ENCODE measurements at regions not wholly inside any gene's neighbourhood (a gene's known extent, or its start where the extent isn't known, plus 50 kb on each side); places are given as distances from the start of the nearest gene placed in this dataset.

DNA sequence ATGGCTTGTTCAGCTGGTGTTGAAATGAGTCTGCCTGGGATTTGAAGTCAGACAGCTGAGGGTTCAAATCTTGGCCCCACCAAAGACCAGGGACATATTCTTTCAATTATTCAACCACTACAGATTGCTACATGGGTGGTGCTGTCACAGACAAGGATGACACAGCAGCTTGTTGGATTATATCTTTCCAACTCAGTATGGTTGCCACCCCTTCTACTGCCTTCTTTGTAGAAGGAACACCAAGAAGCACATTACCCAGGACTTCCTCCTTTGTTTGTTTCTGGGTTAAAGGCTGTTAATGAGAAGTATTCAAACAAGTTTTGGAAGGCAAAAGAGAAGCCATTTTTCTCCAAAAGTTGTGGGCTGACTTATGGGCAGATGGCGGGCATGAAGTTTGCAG is 78.6 kb downstream of the COPRS start:
- TF ChIP-seq FOXP2 (optimal IDR thresholded peaks at IDR 0.05; ENCODE audit: borderline replicate concordance, extremely low read depth, extremely low read length, insufficient read depth) = no peak
- TF ChIP-seq TAF1 (IDR thresholded peaks at IDR 0.05; ENCODE audit: borderline replicate concordance, insufficient read depth, low read length) = no peak
- no peak for TF ChIP-seq POLR2AphosphoS5 (IDR thresholded peaks at IDR 0.05; ENCODE audit: low read depth, low read length)
- TF ChIP-seq, protein P1, sequence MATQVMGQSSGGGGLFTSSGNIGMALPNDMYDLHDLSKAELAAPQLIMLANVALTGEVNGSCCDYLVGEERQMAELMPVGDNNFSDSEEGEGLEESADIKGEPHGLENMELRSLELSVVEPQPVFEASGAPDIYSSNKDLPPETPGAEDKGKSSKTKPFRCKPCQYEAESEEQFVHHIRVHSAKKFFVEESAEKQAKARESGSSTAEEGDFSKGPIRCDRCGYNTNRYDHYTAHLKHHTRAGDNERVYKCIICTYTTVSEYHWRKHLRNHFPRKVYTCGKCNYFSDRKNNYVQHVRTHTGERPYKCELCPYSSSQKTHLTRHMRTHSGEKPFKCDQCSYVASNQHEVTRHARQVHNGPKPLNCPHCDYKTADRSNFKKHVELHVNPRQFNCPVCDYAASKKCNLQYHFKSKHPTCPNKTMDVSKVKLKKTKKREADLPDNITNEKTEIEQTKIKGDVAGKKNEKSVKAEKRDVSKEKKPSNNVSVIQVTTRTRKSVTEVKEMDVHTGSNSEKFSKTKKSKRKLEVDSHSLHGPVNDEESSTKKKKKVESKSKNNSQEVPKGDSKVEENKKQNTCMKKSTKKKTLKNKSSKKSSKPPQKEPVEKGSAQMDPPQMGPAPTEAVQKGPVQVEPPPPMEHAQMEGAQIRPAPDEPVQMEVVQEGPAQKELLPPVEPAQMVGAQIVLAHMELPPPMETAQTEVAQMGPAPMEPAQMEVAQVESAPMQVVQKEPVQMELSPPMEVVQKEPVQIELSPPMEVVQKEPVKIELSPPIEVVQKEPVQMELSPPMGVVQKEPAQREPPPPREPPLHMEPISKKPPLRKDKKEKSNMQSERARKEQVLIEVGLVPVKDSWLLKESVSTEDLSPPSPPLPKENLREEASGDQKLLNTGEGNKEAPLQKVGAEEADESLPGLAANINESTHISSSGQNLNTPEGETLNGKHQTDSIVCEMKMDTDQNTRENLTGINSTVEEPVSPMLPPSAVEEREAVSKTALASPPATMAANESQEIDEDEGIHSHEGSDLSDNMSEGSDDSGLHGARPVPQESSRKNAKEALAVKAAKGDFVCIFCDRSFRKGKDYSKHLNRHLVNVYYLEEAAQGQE (IDR thresholded peaks at IDR 0.05; ENCODE audit: insufficient read depth in 1 of 2, low read depth in 2 of 2, low read length in 2 of 2) = no peak
